NCI-H187 treated with DMSO at 0.1 percent for 48 hours (cell line): ENCODE measurements at regions not wholly inside any gene's neighbourhood (a gene's known extent, or its start where the extent isn't known, plus 50 kb on each side); places are given as distances from the start of the nearest gene placed in this dataset.
"Not testable (repeated sequence)": the region's sequence is repeated elsewhere in the genome, so short reads cannot be mapped to it uniquely, and the experiment has no call there.

Source experiments
- DNase-seq: peaks from one replicate; lab custom pipeline; 2025; lab: John Stamatoyannopoulos, UW

- no peak for DNase-seq
Observed at GRCh38 chr2:180291552-180292421, 284.7 kb upstream of the CWC22 start.

GRCh38 chr2:180291060-180291459 lies 284.0 kb upstream of the CWC22 start:
- DNase-seq, result no peak

- DNase-seq, result no peak
Observed at GRCh38 chr2:180289627-180290026, 282.5 kb upstream of the CWC22 start.

- DNase-seq, result no peak
Observed at GRCh38 chr2:180279581-180279980, 272.5 kb upstream of the CWC22 start.

- no peak for DNase-seq
Observed at GRCh38 chr2:180276733-180277132, 269.6 kb upstream of the CWC22 start.

- DNase-seq, result no peak
Observed at GRCh38 chr2:180268006-180268405, 260.9 kb upstream of the CWC22 start.

GRCh38 chr2:180261976-180262375 lies 254.9 kb upstream of the CWC22 start:
- no peak for DNase-seq

- DNase-seq, result no peak
Observed at GRCh38 chr2:180258579-180258978, 251.5 kb upstream of the CWC22 start.

GRCh38 chr2:180258041-180258537 lies 251.0 kb upstream of the CWC22 start:
- DNase-seq, result no peak

GRCh38 chr2:180257247-180257646 lies 250.2 kb upstream of the CWC22 start:
- no peak for DNase-seq

GRCh38 chr2:180255981-180256380 lies 248.9 kb upstream of the CWC22 start:
- DNase-seq, result no peak

GRCh38 chr2:180254872-180255271 lies 247.8 kb upstream of the CWC22 start:
- no peak for DNase-seq

GRCh38 chr2:180247658-180248057 lies 240.6 kb upstream of the CWC22 start:
- DNase-seq, result no peak

GRCh38 chr2:180246268-180246667 lies 239.2 kb upstream of the CWC22 start:
- no peak for DNase-seq

GRCh38 chr2:180240774-180241173 lies 233.7 kb upstream of the CWC22 start:
- DNase-seq, result no peak

- no peak for DNase-seq
Observed at GRCh38 chr2:180238729-180239128, 231.6 kb upstream of the CWC22 start.

- DNase-seq, result not testable (repeated sequence)
Observed at GRCh38 chr2:180236061-180236460, 229.0 kb upstream of the CWC22 start.

- DNase-seq, result not testable (repeated sequence)
Observed at GRCh38 chr2:180235506-180235905, 228.4 kb upstream of the CWC22 start.

- not testable (repeated sequence) for DNase-seq
Observed at GRCh38 chr2:180234991-180235390, 227.9 kb upstream of the CWC22 start.

- DNase-seq, result no peak
Observed at GRCh38 chr2:180231015-180231414, 223.9 kb upstream of the CWC22 start.

- DNase-seq, result no peak
Observed at GRCh38 chr2:180227461-180227860, 220.4 kb upstream of the CWC22 start.

GRCh38 chr2:180225118-180225517 lies 218.0 kb upstream of the CWC22 start:
- DNase-seq, result no peak

- DNase-seq, result no peak
Observed at GRCh38 chr2:180222644-180223043, 215.5 kb upstream of the CWC22 start.

- DNase-seq, result no peak
Observed at GRCh38 chr2:180219491-180219890, 212.4 kb upstream of the CWC22 start.
